Natural killer cell (primary cell): ENCODE measurements at regions not wholly inside any gene's neighbourhood (a gene's known extent, or its start where the extent isn't known, plus 50 kb on each side); places are given as distances from the start of the nearest gene placed in this dataset.

Experiments used
- ATAC-seq, 3 donors: fragments of 150-1000 bp in 2 of 3; fragments of 200-7000 bp in 1 of 3; cut with Tn5 transposase; 1 replicate in 1 of 3; 2 replicates in 2 of 3; pipeline ENCODE4 v1.10.0; 2021; ENCODE audit warnings: mild to moderate bottlenecking in 2 of 3, moderate library complexity in 2 of 3
- DNase-seq, 2 donors: peaks; one replicate each; pipeline versions ENCODE4 v3.0.0 to v3.0.0-alpha.2; 2013 to 2021; ENCODE audit warnings: mixed read lengths in 1 of 2
- H3K27ac ChIP-seq: one replicate; pipeline ENCODE4 v1.5.1; 2013; ENCODE audit warnings: mild to moderate bottlenecking, low read length
- H3K27me3 ChIP-seq: one replicate; pipeline ENCODE4 v1.6.1; 2013; ENCODE audit warnings: low read length; ENCODE audit not compliant: control insufficient read depth, insufficient read depth
- H3K36me3 ChIP-seq: one replicate; pipeline ENCODE4 v1.6.1; 2013; ENCODE audit warnings: low read length; ENCODE audit not compliant: control insufficient read depth, insufficient read depth
- H3K4me1 ChIP-seq: one replicate; pipeline ENCODE4 v1.6.1; 2013; ENCODE audit warnings: low read length; ENCODE audit not compliant: control insufficient read depth, insufficient read depth
- H3K4me3 ChIP-seq: one replicate; pipeline ENCODE4 v1.5.1; 2013; ENCODE audit warnings: low read length
- H3K9me3 ChIP-seq: one replicate; pipeline ENCODE4 v1.6.1; 2013; ENCODE audit warnings: low read length; ENCODE audit not compliant: control insufficient read depth, insufficient read depth
- H3K27ac Mint-ChIP-seq, 2 donors: one replicate each; pipeline ENCODE4 v1.8.0; 2022; ENCODE audit warnings: mild to moderate bottlenecking in 2 of 2, mixed read lengths in 2 of 2, moderate library complexity in 1 of 2
- H3K27me3 Mint-ChIP-seq, 2 donors: one replicate each; pipeline ENCODE4 v1.8.0; 2022; ENCODE audit warnings: low read depth in 2 of 2, mixed read lengths in 2 of 2
- H3K36me3 Mint-ChIP-seq: one replicate; pipeline ENCODE4 v1.8.0; 2022; ENCODE audit warnings: mixed read lengths
- H3K4me1 Mint-ChIP-seq, 2 donors: one replicate each; pipeline ENCODE4 v1.8.0; 2022; ENCODE audit warnings: mixed read lengths in 2 of 2
- H3K4me3 Mint-ChIP-seq: one replicate; pipeline ENCODE4 v1.8.0; 2022; ENCODE audit warnings: mild to moderate bottlenecking, moderate library complexity, mixed read lengths
- H3K9me3 Mint-ChIP-seq, 2 donors: one replicate each; pipeline ENCODE4 v1.8.0; 2022; ENCODE audit warnings: mixed read lengths in 2 of 2
- WGBS: methylation state at CpG from one replicate; pipeline ENCODE4 v1.1.7; 2013; ENCODE audit warnings: missing lambda C conversion rate; ENCODE audit not compliant: insufficient coverage; 5-methylcytosine and 5-hydroxymethylcytosine counted together
- intact Hi-C: fragments of 100-400 bp; cut with micrococcal nuclease; formaldehyde crosslinking; loops from one replicate; pipeline ENCODE4 v1.14.2; 2022
- TF ChIP-seq, protein P1 (sequence below): fragments of 200-600 bp; IDR thresholded peaks from one replicate; pipeline ENCODE4 v1.8.0; 2022; ENCODE audit warnings: antibody characterized with exemption

DNA sequence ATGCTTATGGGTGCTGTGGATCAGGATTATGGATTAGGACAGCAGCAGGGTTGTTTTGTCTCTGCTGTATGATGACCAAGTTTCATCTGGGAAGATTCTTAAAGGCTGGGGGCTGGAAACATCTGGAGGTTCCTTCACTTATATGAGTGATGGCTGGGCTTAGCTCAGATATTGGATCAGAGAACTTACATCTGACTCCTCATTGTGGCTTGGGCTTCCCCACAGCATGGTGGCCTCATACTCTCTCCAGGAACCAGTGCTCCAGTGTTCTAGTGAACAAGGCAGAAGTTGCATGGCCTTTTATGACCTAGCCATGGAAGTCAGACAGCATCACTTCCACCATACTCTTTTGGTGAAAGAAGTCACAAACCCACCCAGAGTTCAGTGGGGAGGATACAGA lies 336.1 kb upstream of the TBX3 start:
- Histone ChIP-seq H3K9me3 (no peaks in the 10 kb centered on the region), H3K27ac (no peak overlapping the region), H3K36me3 (no peaks in the 10 kb centered on the region), H3K4me1 (no peaks in the 10 kb centered on the region), H3K27me3 (no peaks in the 10 kb centered on the region), H3K4me3 (no peak overlapping the region)
- intact Hi-C loops: no loop called here
- no peaks in the 10 kb centered on the region for H3K27me3 Mint-ChIP-seq
- no peak for ATAC-seq
- H3K27ac Mint-ChIP-seq: no peak overlapping the region
- no peaks in the 10 kb centered on the region for H3K4me1 Mint-ChIP-seq
- DNase-seq: no peak
- no peaks in the 10 kb centered on the region for H3K36me3 Mint-ChIP-seq
- no peak overlapping the region for H3K4me3 Mint-ChIP-seq
- TF ChIP-seq, protein P1, sequence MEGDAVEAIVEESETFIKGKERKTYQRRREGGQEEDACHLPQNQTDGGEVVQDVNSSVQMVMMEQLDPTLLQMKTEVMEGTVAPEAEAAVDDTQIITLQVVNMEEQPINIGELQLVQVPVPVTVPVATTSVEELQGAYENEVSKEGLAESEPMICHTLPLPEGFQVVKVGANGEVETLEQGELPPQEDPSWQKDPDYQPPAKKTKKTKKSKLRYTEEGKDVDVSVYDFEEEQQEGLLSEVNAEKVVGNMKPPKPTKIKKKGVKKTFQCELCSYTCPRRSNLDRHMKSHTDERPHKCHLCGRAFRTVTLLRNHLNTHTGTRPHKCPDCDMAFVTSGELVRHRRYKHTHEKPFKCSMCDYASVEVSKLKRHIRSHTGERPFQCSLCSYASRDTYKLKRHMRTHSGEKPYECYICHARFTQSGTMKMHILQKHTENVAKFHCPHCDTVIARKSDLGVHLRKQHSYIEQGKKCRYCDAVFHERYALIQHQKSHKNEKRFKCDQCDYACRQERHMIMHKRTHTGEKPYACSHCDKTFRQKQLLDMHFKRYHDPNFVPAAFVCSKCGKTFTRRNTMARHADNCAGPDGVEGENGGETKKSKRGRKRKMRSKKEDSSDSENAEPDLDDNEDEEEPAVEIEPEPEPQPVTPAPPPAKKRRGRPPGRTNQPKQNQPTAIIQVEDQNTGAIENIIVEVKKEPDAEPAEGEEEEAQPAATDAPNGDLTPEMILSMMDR: no peak
- H3K9me3 Mint-ChIP-seq: peaks cover 0 to 12% of the 10 kb centered on the region in 2 donors

DNA sequence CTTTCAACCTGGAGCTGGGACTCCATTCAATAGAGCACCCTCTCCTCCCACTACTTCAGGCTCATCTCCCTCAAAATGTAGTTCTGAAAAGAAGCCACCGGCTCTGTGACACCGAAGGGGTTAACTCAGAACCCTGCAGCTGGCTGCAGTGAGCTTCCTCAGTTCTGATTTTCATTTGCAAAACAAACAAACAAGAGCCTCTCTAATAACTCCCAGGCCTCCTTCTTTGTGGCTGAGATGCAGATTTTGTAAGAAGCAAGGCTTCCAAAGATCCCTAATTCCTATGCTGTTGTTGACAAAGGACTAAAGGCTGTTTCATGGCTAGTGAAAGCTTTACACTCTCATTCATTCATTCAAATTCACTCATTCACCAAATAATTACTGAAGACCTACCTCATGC lies 333.4 kb upstream of the TBX3 start:
- Histone ChIP-seq H3K27ac (no peak overlapping the region), H3K4me3 (no peak overlapping the region), H3K36me3 (no peaks in the 10 kb centered on the region), H3K27me3 (no peaks in the 10 kb centered on the region), H3K9me3 (no peaks in the 10 kb centered on the region), H3K4me1 (no peaks in the 10 kb centered on the region)
- H3K9me3 Mint-ChIP-seq: peaks cover 5 to 12% of the 10 kb centered on the region in 2 donors
- intact Hi-C loops: no loop called here
- ATAC-seq (no peak), DNase-seq (no peak)
- H3K4me3 Mint-ChIP-seq: no peak overlapping the region
- WGBS: 60% methylated on average over 2 of the region's 2 CpGs
- H3K36me3 Mint-ChIP-seq: no peaks in the 10 kb centered on the region
- H3K27ac Mint-ChIP-seq: no peak overlapping the region
- H3K4me1 Mint-ChIP-seq: no peaks in the 10 kb centered on the region
- TF ChIP-seq, protein P1: no peak
- no peaks in the 10 kb centered on the region for H3K27me3 Mint-ChIP-seq

DNA sequence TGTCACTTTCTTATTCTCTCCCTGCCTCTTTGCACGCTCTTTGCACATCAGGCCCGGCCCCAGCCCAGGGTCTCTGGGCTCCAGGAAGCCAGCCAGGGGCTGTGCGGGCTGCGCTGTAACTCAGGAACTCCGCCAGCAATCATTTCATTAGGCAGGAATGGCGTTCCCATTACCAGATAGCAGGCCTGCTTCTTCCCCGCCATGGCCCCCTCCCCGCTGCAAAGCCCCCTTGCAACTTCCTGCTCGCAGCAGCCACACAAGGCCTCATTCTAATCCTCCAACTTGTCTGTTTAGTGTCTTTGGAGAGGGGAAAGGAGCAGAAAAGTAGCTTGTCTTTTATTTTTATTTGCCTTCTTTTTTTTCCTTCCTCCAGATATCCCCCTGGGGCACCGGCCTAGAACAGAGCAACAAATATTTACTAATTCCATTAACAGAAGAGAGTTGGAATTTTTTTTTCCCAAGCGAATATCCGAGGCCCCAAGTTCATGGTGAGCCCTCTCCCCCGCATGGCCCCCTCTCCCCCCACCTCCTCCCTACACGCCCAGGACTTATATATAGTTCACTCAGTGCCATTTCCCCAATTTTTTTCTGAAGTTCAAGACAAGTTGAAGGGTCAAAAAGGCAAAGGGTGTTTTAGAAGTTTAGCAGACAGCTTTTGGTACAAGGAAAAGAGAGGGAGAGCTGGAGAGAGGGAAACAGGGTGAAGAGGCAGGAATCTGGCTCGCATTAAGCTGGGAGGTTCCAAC lies 329.4 kb upstream of the TBX3 start:
- WGBS: 43% methylated on average over 12 of the region's 15 CpGs
- no peak overlapping the region for H3K27ac ChIP-seq

More for the DNA sequence above, 329.4 kb upstream of the TBX3 start:
- H3K4me3 ChIP-seq: no peak overlapping the region
- Mint-ChIP-seq H3K27ac (no peak overlapping the region), H3K9me3 (peaks cover 11 to 12% of the 10 kb centered on the region in 2 donors), H3K36me3 (no peaks in the 10 kb centered on the region), H3K4me3 (no peak overlapping the region), H3K27me3 (no peaks in the 10 kb centered on the region), H3K4me1 (no peaks in the 10 kb centered on the region)
- H3K4me1 ChIP-seq: no peaks in the 10 kb centered on the region
- H3K36me3 ChIP-seq: no peaks in the 10 kb centered on the region
- H3K27me3 ChIP-seq: no peaks in the 10 kb centered on the region
- TF ChIP-seq, protein P1: no peak
- intact Hi-C loops: no loop called here
- DNase-seq (no peak), ATAC-seq (no peak)
- no peaks in the 10 kb centered on the region for H3K9me3 ChIP-seq
